ENCODE measurements at regions not wholly inside any gene's neighbourhood (a gene's known extent, or its start where the extent isn't known, plus 50 kb on each side); places are given as distances from the start of the nearest gene placed in this dataset.
"Not testable (repeated sequence)": the region's sequence is repeated elsewhere in the genome, so short reads cannot be mapped to it uniquely, and the experiment has no call there.

DNA sequence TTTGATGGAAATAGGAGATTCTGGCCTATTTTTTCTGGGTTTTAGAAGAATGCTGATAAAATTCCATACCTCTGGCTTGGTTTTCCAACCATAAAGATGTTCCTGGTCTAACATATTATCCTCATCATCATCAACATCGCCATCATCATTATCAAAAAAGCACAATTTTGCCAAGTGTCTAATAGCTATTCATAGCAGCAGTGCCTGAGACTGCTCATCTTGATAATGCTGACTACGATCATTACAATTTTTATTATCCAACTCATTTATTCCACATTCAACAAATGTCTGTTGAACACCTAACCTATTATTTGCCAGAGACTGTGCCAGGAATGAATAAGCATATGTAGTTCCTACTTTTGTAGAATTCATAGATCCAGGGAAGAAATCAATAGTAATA, 303.5 kb upstream of the GATB start:
- Histone ChIP-seq H3K4me3 (no peak overlapping the region), H3K4me1 (no peaks in the 10 kb centered on the region), H3K36me3 (no peaks in the 10 kb centered on the region), H3K27ac (no peak overlapping the region), H3K27me3 (no peaks in the 10 kb centered on the region), H3K9me3 (no peaks in the 10 kb centered on the region)
- no peak for DNase-seq
- TF ChIP-seq, protein P1, sequence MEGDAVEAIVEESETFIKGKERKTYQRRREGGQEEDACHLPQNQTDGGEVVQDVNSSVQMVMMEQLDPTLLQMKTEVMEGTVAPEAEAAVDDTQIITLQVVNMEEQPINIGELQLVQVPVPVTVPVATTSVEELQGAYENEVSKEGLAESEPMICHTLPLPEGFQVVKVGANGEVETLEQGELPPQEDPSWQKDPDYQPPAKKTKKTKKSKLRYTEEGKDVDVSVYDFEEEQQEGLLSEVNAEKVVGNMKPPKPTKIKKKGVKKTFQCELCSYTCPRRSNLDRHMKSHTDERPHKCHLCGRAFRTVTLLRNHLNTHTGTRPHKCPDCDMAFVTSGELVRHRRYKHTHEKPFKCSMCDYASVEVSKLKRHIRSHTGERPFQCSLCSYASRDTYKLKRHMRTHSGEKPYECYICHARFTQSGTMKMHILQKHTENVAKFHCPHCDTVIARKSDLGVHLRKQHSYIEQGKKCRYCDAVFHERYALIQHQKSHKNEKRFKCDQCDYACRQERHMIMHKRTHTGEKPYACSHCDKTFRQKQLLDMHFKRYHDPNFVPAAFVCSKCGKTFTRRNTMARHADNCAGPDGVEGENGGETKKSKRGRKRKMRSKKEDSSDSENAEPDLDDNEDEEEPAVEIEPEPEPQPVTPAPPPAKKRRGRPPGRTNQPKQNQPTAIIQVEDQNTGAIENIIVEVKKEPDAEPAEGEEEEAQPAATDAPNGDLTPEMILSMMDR (IDR thresholded peaks at IDR 0.05) = no peak
- no peak for TF ChIP-seq POLR2A (IDR thresholded peaks at IDR 0.05)
- intact Hi-C loops (cut with DNase I; ENCODE audit: low total_unique reads) = no loop called here

DNA sequence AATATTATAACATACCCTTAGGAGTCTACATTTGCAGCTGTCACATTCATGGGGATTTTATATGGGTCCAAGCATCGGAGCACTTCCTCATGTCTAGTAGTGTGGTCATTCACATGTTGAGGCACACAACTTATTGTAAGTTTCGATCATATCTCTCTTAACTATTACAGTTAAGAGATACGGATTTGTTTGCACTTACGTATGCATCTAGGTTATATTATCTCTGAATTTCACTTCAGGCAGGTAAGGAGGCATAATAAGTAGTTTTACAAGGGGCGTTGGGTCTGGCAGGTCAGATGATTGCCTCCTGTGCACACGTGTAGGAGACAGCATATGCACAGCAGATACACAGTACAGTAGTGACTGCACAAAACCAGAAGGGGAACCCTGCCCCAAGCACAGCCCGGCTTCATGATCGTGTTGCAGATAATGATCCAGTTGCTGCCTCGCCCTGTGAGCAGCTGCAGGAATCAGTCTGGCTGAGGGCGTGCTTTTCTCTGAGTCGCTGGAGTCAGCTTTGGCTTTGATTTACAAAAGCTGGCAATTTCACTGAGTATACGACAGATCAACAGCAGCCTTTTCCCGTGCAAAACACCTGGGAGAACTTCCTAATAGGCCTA, 302.9 kb upstream of the GATB start:
- H3K9me3 ChIP-seq = no peaks in the 10 kb centered on the region
- H3K27ac ChIP-seq = no peak overlapping the region
- H3K4me3 ChIP-seq = no peak overlapping the region
- no peaks in the 10 kb centered on the region for H3K4me1 ChIP-seq
- DNase-seq = no peak
- no peaks in the 10 kb centered on the region for H3K27me3 ChIP-seq
- no peaks in the 10 kb centered on the region for H3K36me3 ChIP-seq
- intact Hi-C loops (cut with DNase I; ENCODE audit: low total_unique reads) = no loop called here
- TF ChIP-seq, protein P1 (IDR thresholded peaks at IDR 0.05) = no peak
- no peak for TF ChIP-seq POLR2A (IDR thresholded peaks at IDR 0.05)

DNA sequence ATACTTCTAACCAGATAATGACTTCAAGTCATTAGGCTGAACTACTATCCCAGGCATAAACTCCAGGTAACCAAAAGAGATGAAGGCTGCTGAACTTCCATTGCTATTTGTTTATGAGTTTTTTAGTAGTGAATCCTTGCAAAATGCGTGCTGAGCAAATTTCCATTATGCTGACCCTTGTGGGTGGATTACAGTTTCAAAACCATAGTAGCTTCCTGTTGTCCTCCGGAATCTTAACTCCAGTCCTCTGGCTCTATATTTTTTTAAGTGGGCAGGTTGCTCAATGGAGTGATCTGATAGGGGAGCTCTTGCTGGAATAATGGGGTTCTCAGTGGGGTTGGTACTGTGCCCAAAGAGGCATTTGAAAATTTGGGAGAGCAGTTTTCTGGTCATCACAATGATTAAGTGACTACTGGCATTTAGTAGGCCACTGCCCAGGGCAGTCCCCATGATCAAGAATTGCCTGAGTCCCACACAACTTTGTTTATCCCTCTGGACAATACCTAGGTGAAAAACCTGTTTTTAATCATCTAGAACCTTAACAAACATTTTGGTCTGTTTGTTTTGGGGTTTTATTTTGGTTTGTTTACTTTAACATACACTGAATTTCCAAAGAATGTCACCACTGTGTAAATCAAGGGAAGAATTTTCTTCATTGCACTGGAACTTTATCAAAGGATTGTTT, 302.3 kb upstream of the GATB start:
- intact Hi-C loops (cut with DNase I; ENCODE audit: low total_unique reads) = no loop called here
- Histone ChIP-seq H3K27ac (no peak overlapping the region), H3K27me3 (no peaks in the 10 kb centered on the region), H3K36me3 (no peaks in the 10 kb centered on the region), H3K9me3 (no peaks in the 10 kb centered on the region), H3K4me3 (no peak overlapping the region), H3K4me1 (no peaks in the 10 kb centered on the region)
- no peak for DNase-seq
- no peak for TF ChIP-seq POLR2A (IDR thresholded peaks at IDR 0.05)
- TF ChIP-seq, protein P1 (IDR thresholded peaks at IDR 0.05) = no peak

DNA sequence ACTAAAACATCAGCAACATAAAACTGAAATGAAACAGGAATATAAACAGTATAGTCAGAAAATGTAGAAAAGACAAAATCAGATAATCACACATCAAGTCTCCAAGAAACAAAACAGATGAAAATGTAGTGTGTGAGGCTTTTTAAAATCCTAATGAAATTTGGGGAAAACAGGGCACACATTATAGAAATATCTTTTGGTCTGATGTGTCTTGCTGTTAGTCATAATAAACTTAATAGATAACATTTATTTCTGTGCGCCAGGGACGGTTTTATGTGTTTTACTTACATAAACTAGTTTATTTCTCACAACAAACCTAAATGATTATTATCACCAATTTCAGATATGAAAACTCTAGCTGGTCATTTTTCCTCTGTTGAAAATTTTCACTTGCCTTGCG, 293.9 kb upstream of the GATB start:
- TF ChIP-seq, protein P1 (IDR thresholded peaks at IDR 0.05) = no peak
- no peak for TF ChIP-seq POLR2A (IDR thresholded peaks at IDR 0.05)
- no peaks in the 10 kb centered on the region for H3K9me3 ChIP-seq
- no peaks in the 10 kb centered on the region for H3K27me3 ChIP-seq
- no peak overlapping the region for H3K4me3 ChIP-seq
- intact Hi-C loops (cut with DNase I; ENCODE audit: low total_unique reads) = no loop called here
- no peaks in the 10 kb centered on the region for H3K36me3 ChIP-seq
- H3K27ac ChIP-seq = no peak overlapping the region
- no peak for DNase-seq
- H3K4me1 ChIP-seq = no peaks in the 10 kb centered on the region

DNA sequence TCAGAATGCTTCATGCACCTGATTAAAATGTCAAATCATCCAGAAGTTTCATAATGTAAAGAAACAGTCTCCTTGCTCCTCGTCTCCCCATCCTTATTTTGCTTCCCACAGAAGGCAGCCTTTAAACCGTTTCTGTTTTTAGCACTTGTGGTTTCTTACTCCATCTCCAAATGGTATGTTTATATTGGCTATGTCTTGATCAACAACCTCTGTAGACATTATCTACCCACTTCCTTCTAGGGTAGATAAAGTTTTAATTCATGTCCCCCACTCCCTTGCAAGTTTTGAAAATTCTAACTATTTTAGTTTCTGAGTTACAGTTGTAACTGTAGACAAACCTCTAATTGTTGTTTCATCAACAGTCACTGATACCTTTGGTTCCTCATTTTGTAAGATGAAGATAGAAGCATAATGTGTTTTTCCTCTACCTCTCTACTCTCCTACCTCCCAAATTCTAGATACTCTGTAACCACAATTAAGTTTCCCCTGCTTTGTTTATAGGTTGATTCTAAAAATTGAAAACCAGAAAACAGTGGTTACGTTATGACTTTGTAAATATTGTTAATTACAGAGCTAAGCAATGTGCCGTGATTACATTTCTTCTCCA, 291.7 kb upstream of the GATB start:
- Histone ChIP-seq H3K9me3 (no peaks in the 10 kb centered on the region), H3K27ac (no peak overlapping the region), H3K4me1 (no peaks in the 10 kb centered on the region), H3K27me3 (no peaks in the 10 kb centered on the region), H3K36me3 (no peaks in the 10 kb centered on the region), H3K4me3 (no peak overlapping the region)
- intact Hi-C loops (cut with DNase I; ENCODE audit: low total_unique reads) = no loop called here
- DNase-seq = no peak
- no peak for TF ChIP-seq POLR2A (IDR thresholded peaks at IDR 0.05)
- TF ChIP-seq, protein P1 (IDR thresholded peaks at IDR 0.05) = no peak

DNA sequence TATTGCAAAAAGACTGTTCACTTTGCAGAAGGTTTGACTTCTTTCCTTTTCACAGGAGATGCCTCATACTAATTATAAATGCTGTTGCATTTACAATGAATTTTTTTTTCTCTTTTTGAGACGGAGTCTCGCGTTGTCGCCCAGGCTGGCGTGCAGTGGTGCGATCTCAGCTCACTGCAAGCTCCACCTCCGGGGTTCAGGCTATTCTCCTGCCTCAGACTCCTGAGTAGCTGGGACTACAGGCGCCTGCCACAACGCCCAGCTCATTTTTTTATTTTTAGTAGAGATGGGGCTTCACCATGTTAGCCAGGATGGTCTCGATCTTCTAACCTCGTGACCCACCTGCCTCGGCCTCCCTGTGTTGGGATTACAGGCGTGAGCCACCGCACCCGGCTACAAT, 290.5 kb upstream of the GATB start:
- H3K4me1 ChIP-seq; DNase-seq; intact Hi-C loops (cut with DNase I; ENCODE audit: low total_unique reads); H3K9me3 ChIP-seq; H3K36me3 ChIP-seq; H3K4me3 ChIP-seq; H3K27ac ChIP-seq; H3K27me3 ChIP-seq: not testable (repeated sequence)
